ENCODE measurements at regions not wholly inside any gene's neighbourhood (a gene's known extent, or its start where the extent isn't known, plus 50 kb on each side); places are given as distances from the start of the nearest gene placed in this dataset.

GRCh38 chr10:90602862-90603610 is 254.8 kb downstream of the HTR7 start:
- DNase-seq (ENCODE audit: low read depth): no peak

DNA sequence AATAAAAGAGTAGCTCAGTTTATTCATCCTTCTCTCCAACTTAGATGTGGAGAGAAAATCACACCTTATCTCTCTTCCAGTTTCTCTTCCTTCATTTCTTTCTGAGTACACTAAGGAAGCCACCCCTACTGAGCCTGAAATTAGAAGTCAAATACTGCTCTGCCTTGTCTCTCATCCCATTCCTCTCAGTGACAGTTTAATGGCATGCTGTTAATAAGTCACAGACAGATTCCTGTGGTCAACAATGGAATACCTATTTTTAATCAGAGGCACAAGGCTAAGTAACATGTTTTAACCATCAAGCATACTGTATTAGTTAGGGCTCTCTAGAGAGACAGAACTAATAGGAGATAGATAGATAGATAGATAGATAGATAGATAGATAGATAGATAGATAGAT is 253.2 kb downstream of the HTR7 start:
- DNase-seq (ENCODE audit: low read depth): no peak

- DNase-seq (ENCODE audit: low read depth): no peak
Observed at GRCh38 chr10:90605506-90605905, 252.3 kb downstream of the HTR7 start.

DNA sequence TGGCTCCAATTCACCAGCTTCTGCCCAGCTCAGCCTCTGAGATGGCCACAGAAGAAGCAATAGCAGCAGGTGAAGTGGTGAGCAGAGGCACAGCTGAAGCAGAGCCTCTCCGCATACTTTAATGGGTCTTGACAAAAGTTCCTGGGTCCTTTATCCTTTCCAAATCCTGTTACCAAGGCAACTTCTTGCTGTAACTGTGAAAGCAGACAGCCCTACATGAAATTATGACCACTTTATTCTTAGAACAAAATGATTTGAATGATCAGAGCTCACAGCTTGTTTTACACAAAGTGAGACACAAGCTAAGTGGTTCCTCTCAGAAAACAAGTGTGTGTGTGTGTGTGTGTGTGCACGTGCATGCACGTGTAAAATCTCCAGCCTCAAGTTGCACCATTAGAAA is 245.6 kb downstream of the HTR7 start:
- DNase-seq (ENCODE audit: low read depth): no peak

DNA sequence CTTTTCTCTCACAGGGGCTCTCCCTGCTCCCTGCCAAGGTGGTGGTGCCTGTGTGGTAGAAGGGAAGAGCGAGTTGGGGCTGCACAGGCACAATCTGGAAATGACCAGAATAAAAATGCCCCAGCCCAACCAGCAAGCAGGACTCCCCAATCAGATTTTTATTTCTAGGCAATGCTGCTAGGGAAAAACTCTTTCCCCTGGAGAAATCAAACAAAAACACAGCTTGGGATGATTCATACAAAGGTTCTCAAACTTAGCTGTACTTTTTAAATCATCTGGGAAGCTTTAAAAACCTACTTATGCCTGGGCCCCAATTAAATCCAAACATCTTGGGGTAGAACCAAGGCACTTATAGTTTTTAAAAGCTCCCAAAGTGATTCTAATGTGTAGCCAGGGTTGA is 243.2 kb downstream of the HTR7 start:
- no peak for DNase-seq (ENCODE audit: low read depth)

- no peak for DNase-seq (ENCODE audit: low read depth)
Observed at GRCh38 chr10:90621577-90621976, 236.3 kb downstream of the HTR7 start.

DNA sequence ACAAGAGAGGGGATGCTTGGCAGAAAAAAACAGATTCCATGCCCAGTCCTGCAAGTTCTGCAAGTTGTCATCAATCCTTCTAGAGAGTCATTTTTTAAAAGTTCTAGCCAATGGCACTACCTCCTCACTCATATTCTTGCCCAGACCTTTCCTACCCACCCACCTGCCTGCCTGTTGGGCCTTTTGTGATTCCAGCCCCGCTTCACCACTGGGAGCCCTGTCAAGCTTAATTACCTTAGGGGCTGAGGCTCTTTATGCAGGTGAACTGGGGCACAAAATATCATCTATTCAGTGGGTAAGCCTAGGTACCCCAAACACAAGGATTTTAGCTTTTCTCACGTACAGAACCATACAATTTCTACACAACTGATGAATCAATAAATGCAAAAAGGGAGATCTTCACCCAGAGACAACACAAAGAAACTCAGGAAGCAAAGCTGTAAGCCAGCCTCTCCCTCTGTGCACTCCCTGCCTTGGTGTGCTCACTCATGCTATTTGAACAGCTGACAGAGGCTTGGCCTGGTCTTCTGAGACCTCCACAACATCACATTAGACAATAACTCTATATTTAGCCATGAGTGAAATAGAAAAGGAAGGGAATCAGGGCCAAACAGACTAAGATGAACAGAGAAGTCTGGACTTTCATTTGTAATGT is 222.6 kb downstream of the HTR7 start:
- DNase-seq (ENCODE audit: low read depth): no peak

DNA sequence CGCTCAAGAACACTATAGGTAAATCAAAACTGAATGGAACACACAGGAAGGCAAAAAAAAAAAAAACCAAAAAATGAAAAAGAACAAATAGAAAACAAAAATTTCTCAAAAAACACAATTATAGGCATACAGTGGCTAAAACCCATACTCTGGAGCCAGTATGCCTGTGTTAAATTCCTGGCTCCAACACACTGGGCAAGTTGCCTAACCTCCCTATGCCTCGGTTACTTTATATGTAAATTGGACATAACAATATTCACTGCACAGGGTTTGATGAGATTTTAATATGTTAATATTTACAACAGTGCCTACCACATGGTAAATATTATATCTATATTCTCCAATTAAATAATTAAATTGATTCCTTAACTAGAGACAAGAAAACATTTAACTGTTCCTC is 217.1 kb downstream of the HTR7 start:
- no peak for DNase-seq (ENCODE audit: low read depth)

GRCh38 chr10:90641731-90642130 is 216.1 kb downstream of the HTR7 start:
- no peak for DNase-seq (ENCODE audit: low read depth)

DNA sequence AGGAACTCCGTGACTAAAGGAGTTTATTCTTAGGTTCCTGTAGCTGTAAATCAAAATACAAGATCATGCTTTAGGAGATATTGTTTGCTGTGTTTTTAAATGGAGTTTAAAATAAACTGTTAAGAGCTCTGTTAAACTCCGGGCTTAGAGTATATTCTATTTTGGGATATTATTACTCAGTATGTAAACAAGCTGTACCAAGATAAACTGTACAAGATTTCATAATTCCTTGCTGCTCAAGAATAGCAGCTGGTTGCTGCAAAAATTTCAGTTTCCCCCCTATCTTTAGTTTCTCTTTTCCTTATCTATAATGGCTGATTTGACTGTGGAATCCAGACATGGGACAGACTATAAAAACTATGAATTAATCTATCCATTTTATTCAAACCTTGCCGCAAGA is 215.7 kb downstream of the HTR7 start:
- DNase-seq (ENCODE audit: low read depth): no peak

DNA sequence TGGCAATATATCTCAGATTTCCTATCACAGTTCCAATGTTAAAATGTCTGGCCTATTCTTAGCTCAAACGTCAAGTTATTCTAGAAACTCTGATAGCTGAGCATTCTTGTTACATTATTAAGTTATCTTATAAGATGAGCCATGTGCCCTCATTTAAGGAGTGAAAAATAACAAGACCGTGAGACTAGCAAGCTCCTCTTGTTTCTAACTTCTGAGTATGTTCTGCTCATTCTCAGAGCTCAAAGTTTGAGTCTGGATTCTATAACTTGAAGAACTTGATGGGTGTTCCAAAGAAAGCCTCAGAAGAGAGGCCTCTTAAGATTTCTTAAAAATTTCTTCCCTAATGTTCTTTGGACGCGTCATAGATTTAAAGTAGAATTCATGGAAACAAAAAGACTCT is 215.2 kb downstream of the HTR7 start:
- DNase-seq (ENCODE audit: low read depth): no peak

GRCh38 chr10:90644165-90644564 is 213.7 kb downstream of the HTR7 start:
- DNase-seq (ENCODE audit: low read depth): no peak

- DNase-seq (ENCODE audit: low read depth): no peak
Observed at GRCh38 chr10:90650858-90651257, 207.0 kb downstream of the HTR7 start.

- DNase-seq (ENCODE audit: low read depth): no peak
Observed at GRCh38 chr10:90652519-90652918, 205.3 kb downstream of the HTR7 start.

DNA sequence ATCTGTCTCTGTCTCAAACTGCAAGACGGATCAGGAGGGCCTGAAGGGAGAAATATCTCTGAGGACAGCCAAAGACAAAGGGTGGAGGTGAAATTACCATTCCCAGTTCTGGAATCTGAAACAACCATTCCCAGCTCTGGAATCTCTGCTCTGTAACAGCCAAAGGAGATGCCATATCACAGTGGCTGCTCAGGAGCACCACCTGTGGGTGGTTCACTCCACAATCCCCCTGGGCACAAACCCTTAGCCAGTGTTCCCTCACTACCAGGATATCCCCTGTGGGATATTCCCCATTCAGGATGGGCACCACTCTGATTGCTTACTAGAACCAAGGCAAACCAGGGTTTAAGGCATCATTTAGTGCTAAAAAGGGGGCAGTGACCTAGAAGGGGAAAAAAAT is 199.0 kb downstream of the HTR7 start:
- no peak for DNase-seq (ENCODE audit: low read depth)

DNA sequence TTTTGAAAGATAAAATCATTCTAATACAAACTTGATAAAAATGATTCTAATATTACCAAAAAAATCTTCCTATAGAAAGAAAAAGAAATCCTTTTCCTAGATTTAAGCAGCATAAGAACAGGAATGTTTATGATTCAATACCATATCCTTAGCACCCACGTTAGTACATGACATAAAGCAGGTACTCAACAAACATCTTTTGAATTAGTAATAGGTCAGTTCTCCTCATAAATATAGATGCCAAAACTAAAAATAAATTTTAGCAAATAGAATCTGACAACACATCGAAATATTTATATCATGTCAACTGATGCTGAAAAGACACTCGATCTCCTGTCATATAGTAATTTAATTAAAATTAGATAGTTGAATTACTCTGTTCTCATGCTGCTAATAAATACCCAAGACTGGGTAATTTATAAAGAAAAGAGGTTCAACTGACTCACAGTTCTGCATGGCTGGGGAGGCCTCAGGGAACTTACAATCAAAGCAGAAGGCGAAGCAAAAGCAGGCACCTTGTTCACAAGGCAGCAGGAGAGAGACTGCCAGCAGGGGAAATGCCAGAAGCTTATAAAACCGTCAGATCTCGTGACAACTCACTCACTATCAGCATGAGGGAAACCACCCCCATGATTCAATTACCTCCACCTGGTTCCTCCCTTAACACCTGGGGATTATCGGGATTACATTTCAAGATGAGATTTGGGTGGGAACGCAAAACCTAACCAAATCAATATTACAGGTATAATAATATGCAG is 191.8 kb downstream of the HTR7 start:
- no peak for DNase-seq (ENCODE audit: low read depth)

GRCh38 chr10:90674461-90674860 is 183.4 kb downstream of the HTR7 start:
- no peak for DNase-seq (ENCODE audit: low read depth)

DNA sequence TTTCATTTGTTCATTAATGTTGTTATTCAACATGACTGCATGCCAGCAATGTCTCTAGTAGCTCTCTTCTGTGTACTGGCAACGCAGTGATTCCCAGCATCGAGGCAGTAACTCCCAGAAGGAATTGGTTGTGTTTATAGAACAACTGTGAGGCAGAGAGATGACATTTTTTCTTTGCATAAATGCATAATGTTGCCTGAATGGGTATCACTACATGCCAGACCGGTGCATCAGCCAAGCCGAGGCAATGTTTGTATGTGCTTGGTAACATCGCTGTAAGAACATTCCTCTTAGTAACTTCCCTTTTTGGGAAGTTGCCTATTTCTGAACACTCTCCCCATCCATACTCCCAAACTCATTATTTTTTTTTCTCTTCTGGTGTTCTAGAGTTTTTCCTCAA is 182.9 kb downstream of the HTR7 start:
- peak; percentile 93 for DNase-seq (ENCODE audit: low read depth)

GRCh38 chr10:90675621-90676020 is 182.2 kb downstream of the HTR7 start:
- DNase-seq (ENCODE audit: low read depth): peak; percentile 61
